ENCODE measurements at regions not wholly inside any gene's neighbourhood (a gene's known extent, or its start where the extent isn't known, plus 50 kb on each side); places are given as distances from the start of the nearest gene placed in this dataset.
"Not testable (repeated sequence)": the region's sequence is repeated elsewhere in the genome, so short reads cannot be mapped to it uniquely, and the experiment has no call there.

GRCh38 chr3:67167481-67167880 lies 169.4 kb downstream of the KBTBD8 start:
- DNase-seq, result no peak

- no peak for DNase-seq
These were observed 173.7 kb downstream of the KBTBD8 start for GRCh38 chr3:67171841-67172240.

- not testable (repeated sequence) for DNase-seq
These were observed 175.0 kb downstream of the KBTBD8 start for GRCh38 chr3:67173130-67173529.

- DNase-seq, result no peak
These were observed 178.3 kb downstream of the KBTBD8 start for GRCh38 chr3:67176396-67176795.

GRCh38 chr3:67192466-67192865 lies 194.4 kb downstream of the KBTBD8 start:
- DNase-seq, result no peak

- DNase-seq, result no peak
These were observed 198.6 kb downstream of the KBTBD8 start for GRCh38 chr3:67196677-67197076.

GRCh38 chr3:67198374-67198773 lies 200.3 kb downstream of the KBTBD8 start:
- no peak for DNase-seq

GRCh38 chr3:67200618-67201017 lies 202.5 kb downstream of the KBTBD8 start:
- no peak for DNase-seq

- no peak for DNase-seq
These were observed 202.9 kb downstream of the KBTBD8 start for GRCh38 chr3:67201026-67201425.

- no peak for DNase-seq
These were observed 203.9 kb downstream of the KBTBD8 start for GRCh38 chr3:67202053-67202452.

- DNase-seq, result no peak
These were observed 206.8 kb downstream of the KBTBD8 start for GRCh38 chr3:67204951-67205350.

GRCh38 chr3:67215690-67216089 lies 217.6 kb downstream of the KBTBD8 start:
- DNase-seq, result no peak

- DNase-seq, result no peak
These were observed 228.9 kb downstream of the KBTBD8 start for GRCh38 chr3:67227030-67227429.

GRCh38 chr3:67228136-67228535 lies 230.0 kb downstream of the KBTBD8 start:
- no peak for DNase-seq

GRCh38 chr3:67232642-67233041 lies 234.5 kb downstream of the KBTBD8 start:
- no peak for DNase-seq

- no peak for DNase-seq
These were observed 241.2 kb downstream of the KBTBD8 start for GRCh38 chr3:67239353-67239752.

GRCh38 chr3:67241084-67241483 lies 243.0 kb downstream of the KBTBD8 start:
- DNase-seq, result no peak

- DNase-seq, result no peak
These were observed 246.0 kb downstream of the KBTBD8 start for GRCh38 chr3:67244130-67244529.

- no peak for DNase-seq
These were observed 247.4 kb downstream of the KBTBD8 start for GRCh38 chr3:67245545-67245944.

- no peak for DNase-seq
These were observed 250.6 kb downstream of the KBTBD8 start for GRCh38 chr3:67248726-67249125.

- DNase-seq, result not testable (repeated sequence)
These were observed 254.8 kb downstream of the KBTBD8 start for GRCh38 chr3:67252906-67253305.

GRCh38 chr3:67278015-67278618 lies 280.0 kb downstream of the KBTBD8 start:
- DNase-seq, result no peak

GRCh38 chr3:67286586-67286985 lies 288.5 kb downstream of the KBTBD8 start:
- DNase-seq, result no peak

GRCh38 chr3:67288466-67289106 lies 290.5 kb downstream of the KBTBD8 start:
- DNase-seq, result no peak

- no peak for DNase-seq
These were observed 291.5 kb downstream of the KBTBD8 start for GRCh38 chr3:67289626-67290025.
